Esophagus muscularis mucosa (tissue), 4 donors: ENCODE measurements at regions not wholly inside any gene's neighbourhood (a gene's known extent, or its start where the extent isn't known, plus 50 kb on each side); places are given as distances from the start of the nearest gene placed in this dataset.

ENCODE experiments used
- DNase-seq: peaks from one replicate; pipeline ENCODE4 v3.0.0-alpha.2; 2017; ENCODE audit errors: extremely low spot score
- H3K27ac ChIP-seq, 4 donors: fragments of 200-600 bp; sonication (generic); replicated peaks in 1 of 4; 1 replicate in 3 of 4; 2 replicates in 1 of 4; pipeline ENCODE4 v1.5.1; 2016 to 2019; ENCODE audit warnings: mild to moderate bottlenecking in 1 of 4
- H3K27me3 ChIP-seq, 4 donors: fragments of 200-600 bp; sonication (generic); one replicate each; pipeline versions ENCODE4 v1.5.1 to v1.6.0; 2016 to 2019
- H3K36me3 ChIP-seq, 4 donors: fragments of 200-600 bp; sonication (generic); one replicate each; pipeline ENCODE4 v1.5.1; 2016 to 2019
- H3K4me1 ChIP-seq, 4 donors: fragments of 200-600 bp; sonication (generic); one replicate each; pipeline ENCODE4 v1.5.1; 2016 to 2019
- H3K4me3 ChIP-seq, 4 donors: fragments of 200-600 bp; sonication (generic); 1 replicate in 2 of 4; 2 replicates in 2 of 4; pipeline ENCODE4 v1.5.1; 2016 to 2019; ENCODE audit warnings: mild to moderate bottlenecking in 4 of 4, moderate library complexity in 1 of 4
- H3K9me3 ChIP-seq, 4 donors: fragments of 200-600 bp; sonication (generic); 1 replicate in 3 of 4; 2 replicates in 1 of 4; pipeline ENCODE4 v1.5.1; 2016 to 2019
- EP300 ChIP-seq: sonication (generic); formaldehyde crosslinking; IDR thresholded peaks from one replicate; pipeline ENCODE4 v1.6.1; 2017; ENCODE audit warnings: antibody characterized with exemption
- POLR2A ChIP-seq: fragments of 450-650 bp; IDR thresholded peaks from one replicate; pipeline ENCODE4 v1.6.1; 2017; ENCODE audit warnings: antibody characterized with exemption, moderate library complexity, mild to moderate bottlenecking, low read depth
- POLR2AphosphoS5 ChIP-seq, 2 donors: sonication (generic); formaldehyde crosslinking; IDR thresholded peaks; one replicate each; pipeline ENCODE4 v1.6.1; 2017; ENCODE audit warnings: antibody characterized with exemption in 2 of 2
- WGBS: methylation state at CpG from one replicate; pipeline ENCODE4 v1.1.5; 2018; 5-methylcytosine and 5-hydroxymethylcytosine counted together
- intact Hi-C: fragments of 100-400 bp; cut with DNase I; formaldehyde crosslinking; loops from one replicate; pipeline ENCODE4 v1.15.1; 2023
- TF ChIP-seq, protein P1 (sequence below), 3 experiments: fragments of 200-600 bp in 2 of 3; fragments of 450-650 bp in 1 of 3; sonication (generic) in 2 of 3; IDR thresholded peaks; one replicate each; pipeline ENCODE4 v1.5.1; 2017 to 2019; ENCODE audit warnings: antibody characterized with exemption in 3 of 3, mild to moderate bottlenecking in 2 of 3, moderate library complexity in 1 of 3

DNA sequence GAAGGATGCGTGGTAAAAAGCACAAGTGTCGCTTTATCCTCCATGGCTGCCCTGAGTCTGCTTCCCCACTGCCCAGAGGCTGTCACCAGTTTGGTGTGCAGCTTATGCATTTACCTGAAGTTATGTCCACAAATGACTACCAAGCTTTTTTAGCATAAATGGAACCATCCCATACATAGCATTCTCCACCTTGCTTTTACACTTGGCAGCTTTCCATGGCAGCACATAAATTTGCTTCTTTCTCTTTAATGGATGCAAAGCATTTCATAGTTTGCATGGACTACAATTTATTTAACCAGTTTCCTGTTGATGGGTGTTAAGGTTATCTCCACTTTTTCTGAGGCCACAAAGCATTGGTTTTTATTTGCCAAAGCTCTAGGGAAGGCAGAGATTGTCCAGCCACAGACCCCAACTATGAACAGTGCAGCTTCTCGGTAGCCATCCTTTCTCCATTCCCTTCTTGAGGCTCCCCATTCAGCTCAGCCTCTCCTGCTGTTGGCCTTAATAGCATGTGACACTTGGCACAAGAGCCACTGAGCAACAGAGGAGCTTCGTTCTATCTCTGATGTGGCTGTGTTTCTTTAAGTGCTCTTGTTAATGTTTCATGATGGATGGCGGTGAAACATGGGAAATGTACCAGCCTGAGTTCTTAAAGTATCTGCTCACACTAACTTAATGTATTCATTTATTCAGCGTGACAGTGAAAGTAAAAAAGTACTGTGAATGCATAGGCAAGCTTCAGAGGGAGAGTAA is 59.8 kb upstream of the NAV2 start:
- no peak overlapping the region for H3K4me3 ChIP-seq
- H3K27me3 ChIP-seq: no peaks in the 10 kb centered on the region
- H3K4me1 ChIP-seq: peaks cover 0 to 21% (median 8%) of the 10 kb centered on the region in 4 donors
- DNase-seq: no peak
- H3K27ac ChIP-seq: no peak overlapping the region
- TF ChIP-seq, protein P1, sequence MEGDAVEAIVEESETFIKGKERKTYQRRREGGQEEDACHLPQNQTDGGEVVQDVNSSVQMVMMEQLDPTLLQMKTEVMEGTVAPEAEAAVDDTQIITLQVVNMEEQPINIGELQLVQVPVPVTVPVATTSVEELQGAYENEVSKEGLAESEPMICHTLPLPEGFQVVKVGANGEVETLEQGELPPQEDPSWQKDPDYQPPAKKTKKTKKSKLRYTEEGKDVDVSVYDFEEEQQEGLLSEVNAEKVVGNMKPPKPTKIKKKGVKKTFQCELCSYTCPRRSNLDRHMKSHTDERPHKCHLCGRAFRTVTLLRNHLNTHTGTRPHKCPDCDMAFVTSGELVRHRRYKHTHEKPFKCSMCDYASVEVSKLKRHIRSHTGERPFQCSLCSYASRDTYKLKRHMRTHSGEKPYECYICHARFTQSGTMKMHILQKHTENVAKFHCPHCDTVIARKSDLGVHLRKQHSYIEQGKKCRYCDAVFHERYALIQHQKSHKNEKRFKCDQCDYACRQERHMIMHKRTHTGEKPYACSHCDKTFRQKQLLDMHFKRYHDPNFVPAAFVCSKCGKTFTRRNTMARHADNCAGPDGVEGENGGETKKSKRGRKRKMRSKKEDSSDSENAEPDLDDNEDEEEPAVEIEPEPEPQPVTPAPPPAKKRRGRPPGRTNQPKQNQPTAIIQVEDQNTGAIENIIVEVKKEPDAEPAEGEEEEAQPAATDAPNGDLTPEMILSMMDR (IDR thresholded peaks at IDR 0.05): no peak
- TF ChIP-seq POLR2A (no peak), EP300 (no peak), POLR2AphosphoS5 (IDR thresholded peaks at IDR 0.05) (no peak)
- no peaks in the 10 kb centered on the region for H3K9me3 ChIP-seq
- WGBS: 62% methylated on average over 6 of the region's 6 CpGs
- no peaks in the 10 kb centered on the region for H3K36me3 ChIP-seq
- intact Hi-C loops: no loop called here

DNA sequence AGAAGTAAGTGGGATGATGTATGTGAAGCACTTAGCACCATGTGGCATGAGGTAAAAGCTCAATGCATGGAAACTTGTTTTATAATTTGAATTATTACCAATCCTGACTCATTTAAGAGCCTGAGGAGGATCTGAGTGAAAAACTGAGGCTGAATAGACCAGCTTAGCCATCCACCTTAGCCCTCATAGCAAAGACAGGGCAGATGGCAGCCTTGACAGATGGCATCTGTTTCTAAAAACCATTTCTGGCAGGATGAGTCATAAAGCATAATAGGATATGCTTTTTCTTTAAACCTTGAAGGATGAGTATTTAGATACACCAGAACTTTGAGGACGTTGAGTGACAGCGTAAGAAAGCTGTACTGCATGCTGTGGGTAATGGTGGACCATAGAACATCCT is 61.0 kb upstream of the NAV2 start:
- intact Hi-C loops: no loop called here
- TF ChIP-seq POLR2A (no peak), EP300 (no peak), POLR2AphosphoS5 (IDR thresholded peaks at IDR 0.05) (no peak)
- TF ChIP-seq, protein P1 (IDR thresholded peaks at IDR 0.05): no peak
- Histone ChIP-seq H3K36me3 (no peaks in the 10 kb centered on the region), H3K9me3 (no peaks in the 10 kb centered on the region), H3K27me3 (no peaks in the 10 kb centered on the region), H3K27ac (no peak overlapping the region), H3K4me3 (no peak overlapping the region), H3K4me1 (peaks cover 0 to 26% (median 8%) of the 10 kb centered on the region in 4 donors)
- DNase-seq: no peak
- 92% methylated on average over 2 of the region's 2 CpGs for WGBS

DNA sequence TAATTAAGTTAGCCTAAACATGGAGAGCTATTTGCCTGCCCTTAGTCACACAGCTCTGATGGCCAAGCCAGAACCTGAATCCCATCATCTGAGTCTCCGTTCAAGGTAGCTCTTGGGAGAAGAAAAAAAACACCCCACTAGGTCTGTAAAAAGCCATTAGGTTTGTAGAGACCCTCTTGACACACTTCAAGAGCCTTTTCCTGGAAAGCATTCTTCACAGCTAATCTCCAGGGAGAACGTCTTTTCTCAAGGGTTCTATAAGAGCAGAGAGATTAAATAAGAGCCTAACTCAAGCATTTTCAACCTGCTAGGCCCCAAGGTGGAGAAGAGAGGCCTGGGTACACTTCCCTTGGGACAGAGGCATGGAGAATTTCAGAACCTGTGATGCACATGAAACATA is 61.6 kb upstream of the NAV2 start:
- WGBS: 100% methylated on average over 2 of the region's 2 CpGs
- no peaks in the 10 kb centered on the region for H3K36me3 ChIP-seq
- TF ChIP-seq POLR2A: no peak
- no peak for TF ChIP-seq POLR2AphosphoS5 (IDR thresholded peaks at IDR 0.05)
- TF ChIP-seq EP300: no peak
- TF ChIP-seq, protein P1 (IDR thresholded peaks at IDR 0.05): no peak
- no peak overlapping the region for H3K27ac ChIP-seq
- H3K9me3 ChIP-seq: no peaks in the 10 kb centered on the region
- H3K4me1 ChIP-seq: peaks cover 5 to 32% (median 14%) of the 10 kb centered on the region in 4 donors
- no peak overlapping the region for H3K4me3 ChIP-seq
- no peak for DNase-seq
- intact Hi-C loops: no loop called here
- no peaks in the 10 kb centered on the region for H3K27me3 ChIP-seq

DNA sequence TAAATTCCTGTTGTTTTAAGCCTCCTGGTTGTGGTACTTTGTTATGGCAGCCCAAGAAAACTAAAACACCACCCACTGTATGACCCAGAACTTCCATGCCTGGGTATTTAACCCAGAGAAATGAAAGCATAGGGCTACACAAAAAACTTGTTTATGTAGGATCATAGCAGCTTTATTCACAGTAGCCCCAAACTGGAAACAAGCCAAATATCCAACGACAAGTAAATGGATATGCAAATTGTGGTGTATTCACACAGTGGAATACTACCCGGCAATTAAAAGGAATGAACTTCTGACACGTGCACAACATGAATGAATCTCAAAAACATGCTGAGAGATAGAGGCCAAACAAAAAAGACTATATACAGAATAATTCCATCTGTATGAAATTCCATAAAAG is 62.2 kb upstream of the NAV2 start:
- WGBS: 85% methylated on average over 3 of the region's 3 CpGs
- no peak for DNase-seq
- TF ChIP-seq EP300: no peak
- TF ChIP-seq POLR2AphosphoS5 (IDR thresholded peaks at IDR 0.05): no peak
- TF ChIP-seq POLR2A: no peak
- TF ChIP-seq, protein P1 (IDR thresholded peaks at IDR 0.05): no peak
- Histone ChIP-seq H3K36me3 (no peaks in the 10 kb centered on the region), H3K27ac (no peak overlapping the region), H3K9me3 (no peaks in the 10 kb centered on the region), H3K4me3 (no peak overlapping the region), H3K4me1 (peaks cover 8 to 34% (median 16%) of the 10 kb centered on the region in 4 donors), H3K27me3 (no peaks in the 10 kb centered on the region)
- intact Hi-C loops: no loop called here

DNA sequence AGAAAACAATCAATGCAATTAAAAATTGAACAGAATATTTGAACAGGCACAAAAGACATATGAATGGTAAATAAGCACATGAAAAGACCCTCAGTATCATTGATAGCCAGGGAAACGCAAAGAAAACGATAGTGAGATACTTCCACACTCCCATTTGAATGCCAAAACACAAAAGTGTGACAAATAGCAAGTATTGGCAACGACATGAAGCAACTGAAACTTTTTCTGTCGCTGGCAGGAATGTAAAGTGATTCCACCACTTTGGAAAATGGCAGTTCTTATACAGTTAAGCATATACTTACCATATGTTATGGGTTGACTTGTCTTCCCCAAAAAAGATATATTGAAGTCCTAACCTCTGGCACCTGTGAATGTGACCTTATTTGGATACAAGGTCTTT is 62.9 kb upstream of the NAV2 start:
- Histone ChIP-seq H3K27ac (no peak overlapping the region), H3K4me1 (peaks cover 8 to 34% (median 16%) of the 10 kb centered on the region in 4 donors), H3K27me3 (no peaks in the 10 kb centered on the region), H3K36me3 (no peaks in the 10 kb centered on the region), H3K9me3 (no peaks in the 10 kb centered on the region), H3K4me3 (no peak overlapping the region)
- DNase-seq: no peak
- intact Hi-C loops: no loop called here
- WGBS: 89% methylated on average over 4 of the region's 4 CpGs
- TF ChIP-seq EP300: no peak
- TF ChIP-seq, protein P1 (IDR thresholded peaks at IDR 0.05): no peak
- no peak for TF ChIP-seq POLR2AphosphoS5 (IDR thresholded peaks at IDR 0.05)
- TF ChIP-seq POLR2A: no peak
